ENCODE measurements at regions not wholly inside any gene's neighbourhood (a gene's known extent, or its start where the extent isn't known, plus 50 kb on each side); places are given as distances from the start of the nearest gene placed in this dataset.

DNA sequence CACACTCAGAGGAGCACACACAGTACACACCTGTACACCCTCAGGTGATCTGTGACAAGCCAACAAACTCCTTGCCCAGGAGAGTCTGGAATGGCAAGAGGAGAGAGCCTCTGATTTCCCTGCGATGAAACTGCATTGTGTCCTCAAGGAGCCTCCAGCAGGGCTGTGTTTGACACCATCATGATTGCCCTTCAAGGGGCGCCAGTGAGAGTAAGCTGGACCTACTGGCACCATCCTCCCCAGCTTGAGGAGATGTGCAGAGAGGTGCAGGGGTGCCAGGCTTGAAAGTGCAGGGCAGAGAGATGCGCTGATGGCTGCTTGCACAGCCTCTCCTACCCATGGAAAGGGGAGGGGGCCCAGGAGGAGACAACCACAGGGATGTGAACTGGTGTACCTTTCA, 188.8 kb upstream of the CADM1 start:
- H3K4me3 ChIP-seq (ENCODE audit: low read depth, low read length) = no peak overlapping the region
- no peak for TF ChIP-seq CTCF (IDR thresholded peaks at IDR 0.05; ENCODE audit: low read depth, low read length)

DNA sequence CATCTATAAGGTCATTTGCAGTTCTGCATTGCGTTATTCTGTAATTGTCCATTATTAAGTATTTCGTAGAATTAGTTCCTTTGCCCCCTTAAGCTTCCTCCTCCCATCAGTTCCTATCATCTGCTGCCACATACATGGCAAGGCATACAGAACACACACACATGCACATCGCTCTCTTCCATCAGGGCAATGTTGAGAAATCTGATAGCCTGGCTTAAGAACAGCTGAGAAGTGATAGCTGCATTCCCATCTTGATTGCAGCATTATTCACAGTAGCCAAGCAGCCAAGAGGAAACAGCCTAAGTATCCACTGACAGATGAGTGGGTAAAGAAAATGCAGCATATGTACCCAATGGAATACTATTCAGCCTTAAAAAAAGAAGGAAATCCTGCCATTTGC, 186.8 kb upstream of the CADM1 start:
- TF ChIP-seq CTCF (IDR thresholded peaks at IDR 0.05; ENCODE audit: low read depth, low read length) = no peak
- no peak overlapping the region for H3K4me3 ChIP-seq (ENCODE audit: low read depth, low read length)

DNA sequence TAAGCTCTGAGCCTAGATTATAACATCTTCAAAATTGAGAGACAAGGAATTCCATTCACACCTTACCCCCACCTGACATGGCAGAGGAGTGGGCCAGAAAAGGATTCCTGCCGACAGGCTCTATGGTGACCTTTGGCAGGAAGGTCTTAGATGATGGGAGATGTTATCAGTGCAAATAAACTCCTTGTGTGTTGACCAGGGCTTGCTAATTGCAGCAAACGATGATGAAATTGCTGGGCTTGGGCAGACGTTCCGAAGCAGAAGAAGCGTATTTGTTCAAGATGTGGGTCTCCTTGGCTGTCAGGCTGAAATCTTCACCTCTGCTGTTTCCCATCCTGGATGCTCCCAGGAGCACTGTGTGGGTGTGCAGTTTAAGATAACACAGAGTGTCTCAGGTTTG, 183.7 kb upstream of the CADM1 start:
- TF ChIP-seq CTCF (IDR thresholded peaks at IDR 0.05; ENCODE audit: low read depth, low read length) = no peak

DNA sequence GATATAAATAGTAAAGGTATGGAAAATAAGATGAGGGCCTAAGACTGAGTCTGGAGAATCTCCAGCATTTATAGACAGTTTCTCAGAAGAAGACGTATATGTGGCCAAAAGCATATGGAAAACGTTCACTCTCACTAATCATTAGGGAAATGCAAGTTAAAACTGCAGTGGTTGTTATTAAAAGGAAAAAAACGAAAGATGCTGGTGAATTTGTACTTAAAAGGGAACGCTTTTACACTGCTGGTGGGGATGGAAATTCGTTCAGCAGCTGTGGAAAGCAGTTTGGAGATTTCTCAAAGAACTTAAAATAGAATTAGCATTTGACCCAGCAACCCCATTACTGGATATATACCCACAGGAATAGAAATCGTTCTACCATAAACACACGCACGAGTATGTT, 180.5 kb upstream of the CADM1 start:
- TF ChIP-seq CTCF (IDR thresholded peaks at IDR 0.05; ENCODE audit: low read depth, low read length) = no peak
- no peak overlapping the region for H3K4me3 ChIP-seq (ENCODE audit: low read depth, low read length)

More for the DNA sequence above, 183.7 kb upstream of the CADM1 start:
- H3K4me3 ChIP-seq (ENCODE audit: low read depth, low read length) = no peak overlapping the region

DNA sequence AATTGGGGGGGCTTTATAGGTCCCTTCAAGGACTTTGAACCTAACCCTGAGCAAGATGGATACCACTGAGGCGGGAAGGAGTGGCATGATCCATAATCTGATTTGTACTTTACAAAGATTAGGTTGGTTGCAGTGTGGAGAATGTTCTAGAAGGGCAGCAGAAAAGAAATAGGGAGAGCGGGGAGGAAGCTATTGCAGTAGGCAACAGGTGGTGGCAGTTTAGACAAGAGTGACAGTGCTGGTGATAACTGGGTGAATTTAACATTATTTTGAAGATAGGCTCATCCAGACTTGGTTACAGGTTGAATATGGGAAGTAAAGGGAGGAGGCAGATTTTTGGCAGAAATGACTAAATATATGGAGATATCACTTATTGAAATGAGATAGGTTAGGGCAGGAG, 179.9 kb upstream of the CADM1 start:
- no peak for TF ChIP-seq CTCF (IDR thresholded peaks at IDR 0.05; ENCODE audit: low read depth, low read length)
- H3K4me3 ChIP-seq (ENCODE audit: low read depth, low read length) = no peak overlapping the region

DNA sequence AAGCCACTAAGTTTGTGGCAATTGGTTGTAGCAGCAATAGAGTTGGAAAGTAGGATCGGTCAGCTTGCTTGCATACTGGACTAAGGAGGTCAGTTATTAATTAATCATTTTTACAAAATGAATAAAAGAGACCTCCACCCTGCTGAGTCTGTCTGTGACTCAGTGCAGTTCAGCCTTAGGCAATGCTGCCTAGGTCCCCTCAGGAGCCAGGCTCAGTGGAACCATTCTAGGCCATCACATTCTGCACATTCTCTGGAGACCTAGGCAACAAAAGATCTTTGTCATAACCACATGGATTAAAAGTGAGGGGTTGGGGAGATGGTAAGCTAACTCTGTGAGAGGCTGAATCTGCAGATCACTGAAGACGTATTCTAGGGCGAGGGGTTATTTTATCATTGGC, 178.7 kb upstream of the CADM1 start:
- TF ChIP-seq CTCF (IDR thresholded peaks at IDR 0.05; ENCODE audit: low read depth, low read length) = no peak
- no peak overlapping the region for H3K4me3 ChIP-seq (ENCODE audit: low read depth, low read length)

DNA sequence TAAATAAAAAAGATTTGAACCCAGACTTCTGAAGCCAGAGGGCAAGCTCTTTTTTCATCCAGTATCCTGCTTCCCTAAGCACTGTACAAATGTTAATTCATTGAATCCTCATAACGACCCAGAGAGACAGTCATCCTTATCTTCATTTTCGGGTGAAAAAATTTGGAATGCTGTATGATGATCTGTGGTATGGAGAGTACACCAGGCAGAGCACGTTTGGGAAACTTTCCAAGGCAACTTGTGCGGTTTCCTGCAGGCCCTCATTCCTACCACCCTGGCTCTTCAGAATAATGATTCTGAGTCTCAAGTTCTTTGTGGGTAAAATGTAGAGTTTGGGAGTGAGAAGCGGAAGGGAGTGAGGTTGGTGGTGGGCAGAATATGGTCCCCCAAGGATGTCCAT, 177.9 kb upstream of the CADM1 start:
- H3K4me3 ChIP-seq (ENCODE audit: low read depth, low read length) = no peak overlapping the region
- TF ChIP-seq CTCF (IDR thresholded peaks at IDR 0.05; ENCODE audit: low read depth, low read length) = no peak
